HCT116 (cell line): ENCODE measurements at regions not wholly inside any gene's neighbourhood (a gene's known extent, or its start where the extent isn't known, plus 50 kb on each side); places are given as distances from the start of the nearest gene placed in this dataset.
"Not testable (repeated sequence)": the region's sequence is repeated elsewhere in the genome, so short reads cannot be mapped to it uniquely, and the experiment has no call there.

ENCODE experiments used
- ATAC-seq: fragments of 200-7000 bp; cut with Tn5 transposase; 2 replicates; pipeline ENCODE4 v1.9.1; 2020; ENCODE audit warnings: mild to moderate bottlenecking, moderate library complexity
- BruUV-seq: library from RNA; stranded (reverse); fragments of 400-500 nt; replicated peaks from 2 replicates; lab custom pipeline; 2021; lab: Mats Ljungman, UMichigan
- CTCF ChIA-PET: fragments of 300-600 bp; sonication (Branson Sonifier 250); formaldehyde crosslinking; loops from one replicate; lab custom pipeline; 2021; ENCODE audit warnings: antibody characterized with exemption; lab: Charles Lee
- POLR2A ChIA-PET: fragments of 300-600, 350-600 bp; sonication (Branson Sonifier 250); formaldehyde crosslinking; loops from one replicate; lab custom pipeline; 2021; ENCODE audit warnings: antibody characterized with exemption; lab: Charles Lee
- RAD21 ChIA-PET, 2 experiments: fragments of 300-600 bp; sonication (Branson Sonifier 250); formaldehyde crosslinking; loops; one replicate each; lab custom pipeline; 2023; ENCODE audit warnings: low total read pairs in 2 of 2; ENCODE audit not compliant: uncharacterized antibody in 2 of 2, unreplicated experiment in 2 of 2, low non-redundant PET in 1 of 2; lab: Charles Lee
- DNase-seq: peaks from one replicate; pipeline ENCODE4 v3.0.0-alpha.2; 2010; ENCODE audit warnings: low read depth, low spot score
- H2AFZ ChIP-seq: fragments of 200-600 bp; shearing (Covaris generic), sonication (generic); 2 replicates; pipeline ENCODE4 v1.6.1; 2017; ENCODE audit warnings: low read depth, mixed run types, mixed read lengths, antibody characterized with exemption, low read length; ENCODE audit not compliant: poor library complexity, severe bottlenecking
- H3K27ac ChIP-seq: 2 replicates; pipeline ENCODE4 v1.5.1; 2012; ENCODE audit warnings: low read depth, low read length
- H3K27me3 ChIP-seq: fragments of 200-600 bp; sonication (generic); 2 replicates; pipeline ENCODE4 v1.6.1; 2016; ENCODE audit warnings: mixed run types, low read length, mixed read lengths; ENCODE audit not compliant: insufficient read depth
- H3K36me3 ChIP-seq, 2 experiments: fragments of 200-500 bp in 1 of 2; fragments of 200-600 bp in 1 of 2; sonication (Bioruptor generic) in 1 of 2; sonication (generic) in 1 of 2; 2 replicates each; pipeline versions ENCODE4 v1.5.1 to v1.6.1; 2014 to 2016; ENCODE audit warnings: low read length in 2 of 2, inconsistent platforms in 1 of 2, mixed read lengths in 1 of 2, mixed run types in 1 of 2; ENCODE audit not compliant: insufficient read depth in 2 of 2, control insufficient read depth in 1 of 2
- H3K4me1 ChIP-seq, 2 experiments: fragments of 200-600 bp in 1 of 2; sonication (generic) in 1 of 2; 2 replicates each; pipeline versions ENCODE4 v1.5.1 to v1.6.1; 2012 to 2017; ENCODE audit warnings: low read length in 2 of 2, inconsistent platforms in 1 of 2, mild to moderate bottlenecking in 1 of 2, mixed read lengths in 1 of 2, mixed run types in 1 of 2, moderate library complexity in 1 of 2; ENCODE audit not compliant: insufficient read depth in 2 of 2, control insufficient read depth in 1 of 2
- H3K4me2 ChIP-seq: fragments of 200-600 bp; sonication (generic); 2 replicates; pipeline ENCODE4 v1.6.1; 2017; ENCODE audit warnings: mixed run types, low read length, mixed read lengths
- H3K4me3 ChIP-seq, 2 experiments: fragments of 200-600 bp in 1 of 2; sonication (generic) in 1 of 2; replicated peaks in 1 of 2; 2 replicates each; pipeline ENCODE4 v1.5.1; 2011 to 2016; ENCODE audit warnings: low read length in 2 of 2, control low read depth in 1 of 2, low read depth in 1 of 2, mild to moderate bottlenecking in 1 of 2, mixed read lengths in 1 of 2, mixed run types in 1 of 2
- H3K79me2 ChIP-seq: fragments of 200-600 bp; sonication (generic); 2 replicates; pipeline ENCODE4 v1.6.1; 2017; ENCODE audit warnings: mild to moderate bottlenecking, mixed run types, low read length, moderate library complexity, mixed read lengths; ENCODE audit not compliant: insufficient read depth
- H3K9ac ChIP-seq: fragments of 200-600 bp; sonication (generic); 2 replicates; pipeline ENCODE4 v1.6.1; 2016; ENCODE audit warnings: low read length, mixed read lengths
- H3K9me2 ChIP-seq: fragments of 200-600 bp; sonication (generic), shearing (Covaris generic); 2 replicates; pipeline ENCODE4 v1.6.1; 2017; ENCODE audit warnings: mixed run types, mild to moderate bottlenecking, moderate library complexity; ENCODE audit not compliant: insufficient read depth
- H3K9me3 ChIP-seq, 2 experiments: fragments of 200-500 bp in 1 of 2; fragments of 200-600 bp in 1 of 2; sonication (Bioruptor generic) in 1 of 2; sonication (generic) in 1 of 2; 2 replicates each; pipeline ENCODE4 v1.6.1; 2014 to 2017; ENCODE audit warnings: low read length in 2 of 2, mixed read lengths in 2 of 2, inconsistent platforms in 1 of 2, low read depth in 1 of 2, mild to moderate bottlenecking in 1 of 2, mixed run types in 1 of 2, moderate library complexity in 1 of 2; ENCODE audit not compliant: control insufficient read depth in 1 of 2, insufficient read depth in 1 of 2
- H4K20me1 ChIP-seq: fragments of 200-600 bp; sonication (generic), shearing (Covaris generic); 2 replicates; pipeline ENCODE4 v1.6.1; 2017; ENCODE audit warnings: mixed run types, mild to moderate bottlenecking, moderate library complexity; ENCODE audit not compliant: insufficient read depth
- CEBPB ChIP-seq: IDR thresholded peaks from 2 replicates; pipeline ENCODE4 v1.6.1; 2012; ENCODE audit warnings: low read depth
- EGR1 ChIP-seq: IDR thresholded peaks from 2 replicates; pipeline ENCODE4 v1.6.1; 2012; ENCODE audit warnings: low read depth
- ELF1 ChIP-seq: IDR thresholded peaks from 2 replicates; pipeline ENCODE4 v1.6.1; 2012; ENCODE audit warnings: low read depth, borderline replicate concordance
- JUND ChIP-seq: IDR thresholded peaks from 2 replicates; pipeline ENCODE4 v1.6.1; 2012
- MAX ChIP-seq: IDR thresholded peaks from 2 replicates; pipeline ENCODE4 v1.6.1; 2012
- POLR2A ChIP-seq: IDR thresholded peaks from 2 replicates; pipeline ENCODE4 v1.7.0; 2011; ENCODE audit warnings: borderline replicate concordance; ENCODE audit not compliant: insufficient read depth, insufficient read length; ENCODE audit errors: extremely low read depth
- POLR2AphosphoS5 ChIP-seq: IDR thresholded peaks from 2 replicates; pipeline ENCODE4 v1.6.1; 2011; ENCODE audit warnings: mild to moderate bottlenecking, low read depth, low read length, moderate library complexity
- RAD21 ChIP-seq: IDR thresholded peaks from 2 replicates; pipeline ENCODE4 v1.6.1; 2012; ENCODE audit warnings: low read depth, mild to moderate bottlenecking
- SP1 ChIP-seq: IDR thresholded peaks from 2 replicates; pipeline ENCODE4 v1.6.1; 2012; ENCODE audit warnings: low read depth
- SRF ChIP-seq: IDR thresholded peaks from 2 replicates; pipeline ENCODE4 v1.6.1; 2012; ENCODE audit warnings: low read depth
- ZBTB33 ChIP-seq: IDR thresholded peaks from 2 replicates; pipeline ENCODE4 v1.6.1; 2011; ENCODE audit warnings: mild to moderate bottlenecking, low read length, moderate library complexity; ENCODE audit not compliant: insufficient replicate concordance; ENCODE audit errors: extremely low read depth
- ZFX ChIP-seq: fragments of 450-650 bp; IDR thresholded peaks from 2 replicates; pipeline ENCODE4 v1.6.1; 2017
- intact Hi-C: fragments of 100-400 bp; cut with micrococcal nuclease; formaldehyde crosslinking; loops from 2 replicates; pipeline ENCODE4 v1.10.0; 2022
- TF ChIP-seq, protein P1 (sequence below): IDR thresholded peaks from 2 replicates; pipeline ENCODE4 v1.6.1; 2012

GRCh38 chr16:59527206-59527997 is 793.3 kb upstream of the GOT2 start (continued):
- TF ChIP-seq ZBTB33 (no peak), ELF1 (no peak), SP1 (no peak), CEBPB (no peak), RAD21 (no peak), JUND (no peak)

- intact Hi-C loops = no loop called here
- no peak for DNase-seq
These were observed 788.7 kb upstream of the GOT2 start for GRCh38 chr16:59522826-59523225.

DNA sequence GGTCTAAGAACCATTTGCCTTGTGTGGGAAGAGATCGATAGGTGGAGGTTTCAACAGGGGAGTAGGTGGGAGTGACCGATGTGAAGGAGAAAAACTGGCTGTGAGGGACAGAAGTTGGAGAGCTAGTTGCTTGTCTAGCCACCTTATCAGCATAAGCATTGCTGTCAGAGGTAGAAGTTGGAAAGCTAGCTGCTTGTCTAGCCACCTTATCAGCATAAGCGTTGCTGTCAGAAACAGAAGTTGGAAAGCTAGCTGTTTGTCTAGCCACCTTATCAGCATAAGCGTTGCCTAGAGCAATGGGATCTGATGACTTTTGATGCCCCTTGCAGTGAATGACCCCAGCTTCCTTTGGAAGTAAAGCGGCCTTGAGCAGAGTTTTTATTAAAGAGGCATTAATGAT is 784.6 kb upstream of the GOT2 start:
- H3K4me2 ChIP-seq, CTCF ChIA-PET, H3K4me3 ChIP-seq, H3K27ac ChIP-seq, RAD21 ChIA-PET, intact Hi-C loops, POLR2A ChIA-PET, H4K20me1 ChIP-seq, ATAC-seq, H3K9me2 ChIP-seq, H3K9me3 ChIP-seq, BruUV-seq, H2AFZ ChIP-seq, H3K4me1 ChIP-seq, H3K9ac ChIP-seq, H3K27me3 ChIP-seq, H3K79me2 ChIP-seq, H3K36me3 ChIP-seq, DNase-seq: not testable (repeated sequence)

More at GRCh38 chr16:59522826-59523225, 788.7 kb upstream of the GOT2 start:
- Histone ChIP-seq H3K4me3 (no peak overlapping the region), H3K4me1 (no peaks in the 10 kb centered on the region), H3K9me2 (no peaks in the 10 kb centered on the region), H3K9me3 (peaks cover 0 to 6% of the 10 kb centered on the region in 2 experiments; a peak in 1 of 4 replicates), H4K20me1 (no peaks in the 10 kb centered on the region), H3K4me2 (no peak overlapping the region), H3K79me2 (no peaks in the 10 kb centered on the region), H3K27ac (no peak overlapping the region), H3K9ac (no peak overlapping the region), H2AFZ (no peak overlapping the region), H3K27me3 (no peaks in the 10 kb centered on the region), H3K36me3 (no peaks in the 10 kb centered on the region)
- no peak for TF ChIP-seq POLR2AphosphoS5
- TF ChIP-seq, protein P1, sequence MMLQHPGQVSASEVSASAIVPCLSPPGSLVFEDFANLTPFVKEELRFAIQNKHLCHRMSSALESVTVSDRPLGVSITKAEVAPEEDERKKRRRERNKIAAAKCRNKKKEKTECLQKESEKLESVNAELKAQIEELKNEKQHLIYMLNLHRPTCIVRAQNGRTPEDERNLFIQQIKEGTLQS = no peak
- no peak for TF ChIP-seq ZFX
- no peak for TF ChIP-seq MAX
- TF ChIP-seq SRF = no peak
- TF ChIP-seq POLR2A = no peak
- TF ChIP-seq EGR1 = no peak
- no peak for TF ChIP-seq CEBPB
- TF ChIP-seq JUND = no peak
- BruUV-seq = no TSS peak
- POLR2A ChIA-PET = no interaction called here
- no peak for ATAC-seq
- CTCF ChIA-PET = no interaction called here
- RAD21 ChIA-PET = no interaction called here
